Endothelial cell of umbilical vein (primary cell): ENCODE measurements at regions not wholly inside any gene's neighbourhood (a gene's known extent, or its start where the extent isn't known, plus 50 kb on each side); places are given as distances from the start of the nearest gene placed in this dataset.

Experiments used
- BruUV-seq: library from RNA; stranded (reverse); fragments of 400-500 nt; replicated peaks from 2 replicates; lab custom pipeline; 2021; lab: Mats Ljungman, UMichigan
- CTCF ChIA-PET: fragments of 300-600, 350-600 bp; sonication (Branson Sonifier 250); formaldehyde crosslinking; loops from one replicate; lab custom pipeline; 2021; ENCODE audit warnings: antibody characterized with exemption, inconsistent platforms; lab: Charles Lee
- POLR2A ChIA-PET: fragments of 300-600, 350-600 bp; sonication (Branson Sonifier 250); formaldehyde crosslinking; loops from one replicate; lab custom pipeline; 2021; ENCODE audit warnings: antibody characterized with exemption, inconsistent platforms; lab: Charles Lee
- DNase-seq: peaks from one replicate; pipeline ENCODE4 v3.0.0-alpha.2; 2011; ENCODE audit warnings: low read depth, low spot score
- FAIRE-seq: peaks from 2 replicates; lab custom pipeline; 2011; peaks lifted over from hg19 to GRCh38; lab: Jason Lieb, UNC
- H2AFZ ChIP-seq: 2 replicates; pipeline ENCODE4 v1.6.0; 2012; ENCODE audit warnings: low read depth, low read length, control low read depth, inconsistent platforms
- H3K27ac ChIP-seq: 2 replicates; pipeline ENCODE4 v1.5.1; 2011; ENCODE audit warnings: low read depth, mild to moderate bottlenecking, control low read depth, low read length, moderate library complexity; ENCODE audit not compliant: insufficient read depth
- H3K27me3 ChIP-seq, 2 experiments: 2 replicates each; pipeline versions ENCODE4 v1.6.0 to v1.6.1; 2011; ENCODE audit warnings: low read length in 2 of 2, mixed read lengths in 1 of 2; ENCODE audit not compliant: control insufficient read depth in 2 of 2, insufficient read depth in 2 of 2
- H3K36me3 ChIP-seq, 2 experiments: 2 replicates in 1 of 2; 3 replicates in 1 of 2; pipeline ENCODE4 v1.5.1; 2011; ENCODE audit warnings: low read length in 2 of 2, mild to moderate bottlenecking in 1 of 2, moderate library complexity in 1 of 2; ENCODE audit not compliant: control insufficient read depth in 2 of 2, insufficient read depth in 2 of 2; ENCODE audit errors: extremely low read depth in 1 of 2
- H3K4me1 ChIP-seq: 3 replicates; pipeline ENCODE4 v1.5.1; 2011; ENCODE audit warnings: mild to moderate bottlenecking, low read length; ENCODE audit not compliant: control insufficient read depth, insufficient read depth; ENCODE audit errors: extremely low read depth
- H3K4me2 ChIP-seq: 2 replicates; pipeline ENCODE4 v1.6.1; 2011; ENCODE audit warnings: low read length, control low read depth, mixed read lengths; ENCODE audit not compliant: insufficient read depth
- H3K4me3 ChIP-seq, 3 experiments: fragments of 200-600 bp in 1 of 3; sonication (generic), shearing (Covaris generic) in 1 of 3; replicated peaks in 1 of 3; 2 replicates each; pipeline ENCODE4 v1.5.1; 2011 to 2016; ENCODE audit warnings: control low read depth in 3 of 3, low read length in 3 of 3, mild to moderate bottlenecking in 2 of 3, inconsistent platforms in 1 of 3, low read depth in 1 of 3, moderate library complexity in 1 of 3; ENCODE audit not compliant: insufficient read depth in 1 of 3
- H3K79me2 ChIP-seq: 2 replicates; pipeline ENCODE4 v1.6.0; 2012; ENCODE audit warnings: low read length, inconsistent platforms; ENCODE audit not compliant: control insufficient read depth, insufficient read depth
- H3K9ac ChIP-seq: replicated peaks from 2 replicates; pipeline ENCODE3; 2011; ENCODE audit warnings: low read length, control low read depth; ENCODE audit not compliant: insufficient read depth; ENCODE audit errors: extremely low read depth
- H3K9me1 ChIP-seq: replicated peaks from 3 replicates; pipeline ENCODE4 v1.6.0; 2011; ENCODE audit warnings: mild to moderate bottlenecking, low read length; ENCODE audit not compliant: control insufficient read depth, insufficient read depth; ENCODE audit errors: extremely low read depth
- H3K9me3 ChIP-seq: replicated peaks from 2 replicates; pipeline ENCODE4 v1.5.1; 2012; ENCODE audit warnings: low read length, inconsistent platforms; ENCODE audit not compliant: control insufficient read depth, insufficient read depth
- H4K20me1 ChIP-seq: replicated peaks from 2 replicates; pipeline ENCODE3; 2011; ENCODE audit warnings: mild to moderate bottlenecking, low read length; ENCODE audit not compliant: control insufficient read depth, insufficient read depth; ENCODE audit errors: extremely low read depth
- EZH2 ChIP-seq: IDR thresholded peaks from 2 replicates; pipeline ENCODE4 v1.6.1; 2012; ENCODE audit warnings: borderline replicate concordance, low read depth, mild to moderate bottlenecking, moderate library complexity, low read length, inconsistent platforms; ENCODE audit not compliant: severe bottlenecking
- FOS ChIP-seq: IDR thresholded peaks from 2 replicates; pipeline ENCODE4 v1.6.1; 2011; ENCODE audit warnings: mild to moderate bottlenecking, low read length, moderate library complexity, borderline replicate concordance; ENCODE audit not compliant: insufficient read depth
- GATA2 ChIP-seq: IDR thresholded peaks from 2 replicates; pipeline ENCODE4 v1.7.0; 2011; ENCODE audit warnings: low read depth, mild to moderate bottlenecking, moderate library complexity, mixed read lengths, low read length; ENCODE audit not compliant: insufficient read length, insufficient read depth
- JUN ChIP-seq: IDR thresholded peaks from 2 replicates; pipeline ENCODE4 v1.6.1; 2011; ENCODE audit warnings: borderline replicate concordance, low read depth; ENCODE audit not compliant: insufficient read length, insufficient read depth
- MYC ChIP-seq: IDR thresholded peaks from one replicate; pipeline ENCODE4 v1.6.1; 2011; ENCODE audit warnings: mild to moderate bottlenecking, low read depth, low read length
- POLR2A ChIP-seq: IDR thresholded peaks from 2 replicates; pipeline ENCODE4 v1.6.1; 2012; ENCODE audit warnings: low read depth, mild to moderate bottlenecking, control low read depth, low read length
- POLR2AphosphoS5 ChIP-seq: IDR thresholded peaks from 2 replicates; pipeline ENCODE4 v1.6.1; 2012; ENCODE audit warnings: low read depth, mild to moderate bottlenecking, control low read depth, low read length, moderate library complexity; ENCODE audit not compliant: insufficient read depth
- dilution Hi-C: fragments of 300-500 bp; cut with MboI; formaldehyde crosslinking; loops from one replicate; pipeline ENCODE4 v1.15.0; 2019; ENCODE audit warnings: low sequenced_read_pairs; ENCODE audit not compliant: extremely low pct_ligation_motif_present
- intact Hi-C: fragments of 100-400 bp; cut with micrococcal nuclease; formaldehyde crosslinking; loops from one replicate; pipeline ENCODE4 v1.10.0; 2022
- TF ChIP-seq, protein P1 (sequence below), 2 donors: IDR thresholded peaks; 1 replicate in 1 of 2; 2 replicates in 1 of 2; pipeline ENCODE4 v1.5.1; 2011; ENCODE audit warnings: low read length in 2 of 2, mild to moderate bottlenecking in 2 of 2, moderate library complexity in 2 of 2, control low read depth in 1 of 2, inconsistent platforms in 1 of 2, low read depth in 1 of 2; ENCODE audit not compliant: insufficient read depth in 1 of 2; ENCODE audit errors: extremely low read depth in 1 of 2
- TF ChIP-seq, protein P2 (sequence below): IDR thresholded peaks from 2 replicates; pipeline ENCODE4 v1.6.1; 2011; ENCODE audit not compliant: insufficient read depth, insufficient read length

DNA sequence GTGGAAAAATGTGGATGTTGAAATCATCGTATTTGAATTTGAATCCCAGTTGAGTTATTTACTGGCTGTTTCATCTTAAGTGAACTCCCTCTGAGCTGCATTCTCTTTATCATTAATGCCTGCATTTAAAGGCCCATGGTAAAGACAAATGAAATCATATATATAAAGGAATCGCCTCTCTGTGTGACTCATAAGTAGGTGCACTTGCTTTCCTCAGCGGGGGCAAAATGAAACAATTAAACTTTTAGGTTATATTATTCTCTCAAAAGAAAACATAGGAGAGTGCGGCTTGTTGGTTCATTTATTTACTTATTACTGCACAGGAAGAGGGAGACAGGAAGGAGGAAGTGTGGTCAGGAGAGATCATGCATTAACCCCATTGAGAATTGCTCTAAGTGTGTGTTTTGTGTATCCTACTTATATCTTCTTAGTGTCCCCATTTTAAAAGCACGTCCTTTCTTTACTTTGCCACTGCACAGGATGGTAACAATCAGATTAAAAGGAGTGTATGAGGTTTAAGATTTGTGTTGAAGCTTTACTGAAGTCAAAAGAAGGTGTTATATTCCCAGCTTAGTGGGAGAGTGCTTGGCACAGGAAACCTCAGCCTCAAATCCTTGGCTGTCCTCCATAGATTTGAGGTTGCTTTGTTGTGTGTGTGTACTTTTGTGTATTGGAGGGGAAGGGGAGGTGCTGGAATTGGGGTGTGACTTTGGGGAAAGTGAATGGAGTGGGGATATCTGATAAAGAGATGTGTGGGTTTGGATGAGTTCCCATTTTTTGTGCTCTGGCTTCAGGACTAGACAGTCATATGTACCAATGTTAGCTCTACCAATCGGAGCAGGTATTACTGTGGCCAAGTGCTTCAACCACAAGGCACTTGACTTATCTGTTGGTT, 595.8 kb upstream of the NR2F2 start:
- Histone ChIP-seq H3K27me3 (no peaks in the 10 kb centered on the region), H3K79me2 (no peaks in the 10 kb centered on the region), H4K20me1 (no peaks in the 10 kb centered on the region), H3K9me1 (no peaks in the 10 kb centered on the region), H3K4me2 (peak overlapping the region; percentile 51), H3K9me3 (no peaks in the 10 kb centered on the region), H2AFZ (peak overlapping the region; percentile 15), H3K27ac (peak overlapping the region; percentile 70), H3K9ac (peak overlapping the region; percentile 14), H3K36me3 (no peaks in the 10 kb centered on the region), H3K4me3 (no peak overlapping the region), H3K4me1 (peaks cover 28% of the 10 kb centered on the region)
- ChIA-PET POLR2A (interaction anchor here (0.5 to 1.0 kb wide), 3 partner anchors 67 to 674 kb away, joined by 3 to 20 read pairs (median 3); partner anchors contain the start of gene NR2F2), CTCF (interaction anchor here (0.6 to 1.7 kb wide), 7 partner anchors 10 to 710 kb away, joined by 3 to 6 read pairs (median 4); partner anchors contain the start of gene NR2F2)
- intact Hi-C loops = loop anchor here (1.0 to 10.0 kb wide), 13 partner anchors 29 to 1060 kb away; no protein-coding TSS in a partner anchor
- BruUV-seq = no TSS peak
- TF ChIP-seq JUN (peak; percentile 70), GATA2 (peak; percentile 90), FOS (peak; percentile 77), MYC (no peak), POLR2A (peak; percentile 50), EZH2 (no peak), POLR2AphosphoS5 (peak; percentile 58)
- TF ChIP-seq, protein P1, sequence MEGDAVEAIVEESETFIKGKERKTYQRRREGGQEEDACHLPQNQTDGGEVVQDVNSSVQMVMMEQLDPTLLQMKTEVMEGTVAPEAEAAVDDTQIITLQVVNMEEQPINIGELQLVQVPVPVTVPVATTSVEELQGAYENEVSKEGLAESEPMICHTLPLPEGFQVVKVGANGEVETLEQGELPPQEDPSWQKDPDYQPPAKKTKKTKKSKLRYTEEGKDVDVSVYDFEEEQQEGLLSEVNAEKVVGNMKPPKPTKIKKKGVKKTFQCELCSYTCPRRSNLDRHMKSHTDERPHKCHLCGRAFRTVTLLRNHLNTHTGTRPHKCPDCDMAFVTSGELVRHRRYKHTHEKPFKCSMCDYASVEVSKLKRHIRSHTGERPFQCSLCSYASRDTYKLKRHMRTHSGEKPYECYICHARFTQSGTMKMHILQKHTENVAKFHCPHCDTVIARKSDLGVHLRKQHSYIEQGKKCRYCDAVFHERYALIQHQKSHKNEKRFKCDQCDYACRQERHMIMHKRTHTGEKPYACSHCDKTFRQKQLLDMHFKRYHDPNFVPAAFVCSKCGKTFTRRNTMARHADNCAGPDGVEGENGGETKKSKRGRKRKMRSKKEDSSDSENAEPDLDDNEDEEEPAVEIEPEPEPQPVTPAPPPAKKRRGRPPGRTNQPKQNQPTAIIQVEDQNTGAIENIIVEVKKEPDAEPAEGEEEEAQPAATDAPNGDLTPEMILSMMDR (IDR thresholded peaks at IDR 0.05; ENCODE audit: extremely low read depth in 1 of 2, insufficient read depth in 1 of 2, low read depth in 1 of 2, low read length in 2 of 2) = no peak
- TF ChIP-seq, protein P2, sequence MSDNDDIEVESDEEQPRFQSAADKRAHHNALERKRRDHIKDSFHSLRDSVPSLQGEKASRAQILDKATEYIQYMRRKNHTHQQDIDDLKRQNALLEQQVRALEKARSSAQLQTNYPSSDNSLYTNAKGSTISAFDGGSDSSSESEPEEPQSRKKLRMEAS = no peak
- dilution Hi-C loops = no loop called here
- peak; percentile 96 for DNase-seq
- FAIRE-seq = peak; percentile 97
